ENCODE measurements at regions not wholly inside any gene's neighbourhood (a gene's known extent, or its start where the extent isn't known, plus 50 kb on each side); places are given as distances from the start of the nearest gene placed in this dataset.
"Not testable (repeated sequence)": the region's sequence is repeated elsewhere in the genome, so short reads cannot be mapped to it uniquely, and the experiment has no call there.

GRCh38 chr3:31289584-31289983 is 243.1 kb upstream of the STT3B start:
- DNase-seq (ENCODE audit: low spot score) = no peak

GRCh38 chr3:31290046-31290445 is 242.7 kb upstream of the STT3B start:
- no peak for DNase-seq (ENCODE audit: low spot score)

- DNase-seq (ENCODE audit: low spot score) = no peak
Measured at GRCh38 chr3:31291818-31292217, 240.9 kb upstream of the STT3B start.

GRCh38 chr3:31294430-31295149 is 238.1 kb upstream of the STT3B start:
- no peak for DNase-seq (ENCODE audit: low spot score)

GRCh38 chr3:31295150-31295765 is 237.5 kb upstream of the STT3B start:
- DNase-seq (ENCODE audit: low spot score) = no peak

GRCh38 chr3:31297726-31298298 is 234.9 kb upstream of the STT3B start:
- DNase-seq (ENCODE audit: low spot score) = no peak

GRCh38 chr3:31300456-31301443 is 232.0 kb upstream of the STT3B start:
- DNase-seq (ENCODE audit: low spot score) = no peak

- no peak for DNase-seq (ENCODE audit: low spot score)
Measured at GRCh38 chr3:31302343-31302742, 230.4 kb upstream of the STT3B start.

GRCh38 chr3:31305340-31305739 is 227.4 kb upstream of the STT3B start:
- no peak for DNase-seq (ENCODE audit: low spot score)

- DNase-seq (ENCODE audit: low spot score) = no peak
Measured at GRCh38 chr3:31307131-31307785, 225.5 kb upstream of the STT3B start.

GRCh38 chr3:31311559-31311958 is 221.2 kb upstream of the STT3B start:
- no peak for DNase-seq (ENCODE audit: low spot score)

- peak; percentile 31 for DNase-seq (ENCODE audit: low spot score)
Measured at GRCh38 chr3:31312400-31312799, 220.3 kb upstream of the STT3B start.

GRCh38 chr3:31314258-31314657 is 218.5 kb upstream of the STT3B start:
- no peak for DNase-seq (ENCODE audit: low spot score)

GRCh38 chr3:31319332-31319731 is 213.4 kb upstream of the STT3B start:
- no peak for DNase-seq (ENCODE audit: low spot score)

GRCh38 chr3:31321620-31322019 is 211.1 kb upstream of the STT3B start:
- no peak for DNase-seq (ENCODE audit: low spot score)

- DNase-seq (ENCODE audit: low spot score) = no peak
Measured at GRCh38 chr3:31322460-31322859, 210.3 kb upstream of the STT3B start.

GRCh38 chr3:31327826-31328357 is 204.8 kb upstream of the STT3B start:
- DNase-seq (ENCODE audit: low spot score) = not testable (repeated sequence)

- DNase-seq (ENCODE audit: low spot score) = no peak
Measured at GRCh38 chr3:31331278-31331677, 201.4 kb upstream of the STT3B start.

GRCh38 chr3:31341130-31341529 is 191.6 kb upstream of the STT3B start:
- peak; percentile 10 for DNase-seq (ENCODE audit: low spot score)

GRCh38 chr3:31343075-31343474 is 189.7 kb upstream of the STT3B start:
- peak; percentile 60 for DNase-seq (ENCODE audit: low spot score)

- DNase-seq (ENCODE audit: low spot score) = no peak
Measured at GRCh38 chr3:31345581-31345980, 187.1 kb upstream of the STT3B start.

All from GM03348 (cell line).